Prostate gland (tissue), 2 donors: ENCODE measurements at regions not wholly inside any gene's neighbourhood (a gene's known extent, or its start where the extent isn't known, plus 50 kb on each side); places are given as distances from the start of the nearest gene placed in this dataset.

Source experiments
- POLR2A ChIP-seq: fragments of 450-650 bp; IDR thresholded peaks from one replicate; pipeline ENCODE4 v1.6.1; 2016; ENCODE audit warnings: antibody characterized with exemption, mild to moderate bottlenecking
- POLR2AphosphoS5 ChIP-seq: sonication (generic); formaldehyde crosslinking; IDR thresholded peaks from one replicate; pipeline ENCODE4 v1.6.1; 2017; ENCODE audit warnings: antibody characterized with exemption
- TF ChIP-seq, protein P1 (sequence below), 4 experiments: fragments of 200-600 bp in 2 of 4; fragments of 450-650 bp in 2 of 4; sonication (generic) in 2 of 4; IDR thresholded peaks; 1 replicate in 3 of 4; 2 replicates in 1 of 4; pipeline ENCODE4 v1.5.1; 2016 to 2019; ENCODE audit warnings: antibody characterized with exemption in 4 of 4, mild to moderate bottlenecking in 2 of 4, moderate library complexity in 2 of 4

DNA sequence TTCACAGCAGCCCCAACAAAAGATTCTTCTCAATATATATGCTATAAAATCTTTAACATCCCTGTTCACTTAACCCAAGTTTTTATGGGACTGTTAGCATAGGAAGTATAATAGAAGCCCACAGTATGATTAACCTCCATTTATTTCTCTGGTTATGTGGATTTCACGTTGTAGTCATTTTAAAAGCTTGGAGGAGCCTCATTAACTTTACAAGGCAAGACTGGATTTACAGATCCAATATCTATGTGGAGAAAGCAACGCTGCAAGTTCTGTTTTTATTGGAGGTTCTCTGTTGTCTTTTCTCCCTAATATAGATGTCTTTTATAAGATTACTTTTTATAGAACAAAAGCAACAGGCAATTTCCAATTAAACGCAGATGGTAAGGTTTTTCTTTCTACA is 114.9 kb upstream of the SYT4 start:
- TF ChIP-seq POLR2A (no peak), POLR2AphosphoS5 (peak; percentile 72)
- TF ChIP-seq, protein P1, sequence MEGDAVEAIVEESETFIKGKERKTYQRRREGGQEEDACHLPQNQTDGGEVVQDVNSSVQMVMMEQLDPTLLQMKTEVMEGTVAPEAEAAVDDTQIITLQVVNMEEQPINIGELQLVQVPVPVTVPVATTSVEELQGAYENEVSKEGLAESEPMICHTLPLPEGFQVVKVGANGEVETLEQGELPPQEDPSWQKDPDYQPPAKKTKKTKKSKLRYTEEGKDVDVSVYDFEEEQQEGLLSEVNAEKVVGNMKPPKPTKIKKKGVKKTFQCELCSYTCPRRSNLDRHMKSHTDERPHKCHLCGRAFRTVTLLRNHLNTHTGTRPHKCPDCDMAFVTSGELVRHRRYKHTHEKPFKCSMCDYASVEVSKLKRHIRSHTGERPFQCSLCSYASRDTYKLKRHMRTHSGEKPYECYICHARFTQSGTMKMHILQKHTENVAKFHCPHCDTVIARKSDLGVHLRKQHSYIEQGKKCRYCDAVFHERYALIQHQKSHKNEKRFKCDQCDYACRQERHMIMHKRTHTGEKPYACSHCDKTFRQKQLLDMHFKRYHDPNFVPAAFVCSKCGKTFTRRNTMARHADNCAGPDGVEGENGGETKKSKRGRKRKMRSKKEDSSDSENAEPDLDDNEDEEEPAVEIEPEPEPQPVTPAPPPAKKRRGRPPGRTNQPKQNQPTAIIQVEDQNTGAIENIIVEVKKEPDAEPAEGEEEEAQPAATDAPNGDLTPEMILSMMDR (IDR thresholded peaks at IDR 0.05): no peak
